NOMO-1 treated with DMSO at 0.1 percent for 48 hours (cell line): ENCODE measurements at regions not wholly inside any gene's neighbourhood (a gene's known extent, or its start where the extent isn't known, plus 50 kb on each side); places are given as distances from the start of the nearest gene placed in this dataset.

Source experiments
- DNase-seq: peaks from one replicate; lab custom pipeline; 2025; ENCODE audit not compliant: unreplicated experiment; lab: John Stamatoyannopoulos, UW

DNA sequence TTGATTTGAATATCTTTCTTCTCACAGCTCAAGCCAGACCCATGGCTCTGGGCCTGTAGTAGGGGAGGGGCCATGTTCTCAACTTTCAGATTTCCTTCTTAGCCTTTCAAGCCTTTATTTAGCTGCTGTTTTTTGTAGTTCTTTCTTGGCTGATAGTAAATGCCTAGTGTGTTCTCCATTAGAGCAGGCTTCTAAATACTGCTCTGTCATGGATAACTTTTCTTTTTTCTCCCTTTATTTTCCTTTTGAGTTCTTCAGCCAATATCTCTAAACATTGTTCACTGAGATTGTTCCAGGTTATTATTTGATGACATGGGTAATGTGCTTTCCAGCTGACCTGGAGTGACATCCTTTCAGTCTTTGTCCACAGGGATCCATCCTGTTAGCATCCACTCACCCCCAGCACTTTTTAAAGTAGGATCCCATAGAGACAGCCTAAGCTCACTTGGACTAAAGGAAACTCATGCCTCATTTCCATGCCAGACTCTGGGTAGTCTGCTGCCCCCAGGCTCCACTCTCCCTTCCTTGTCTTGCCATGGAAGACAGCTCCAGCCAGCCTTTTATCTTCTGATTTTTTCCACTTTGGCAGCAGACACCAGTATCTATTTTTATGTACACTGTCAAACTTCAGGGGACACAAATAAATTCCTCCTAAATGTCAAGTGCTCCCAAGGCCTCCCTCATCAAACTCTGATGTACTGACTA lies 645.6 kb downstream of the RNF144B start:
- no peak for DNase-seq

DNA sequence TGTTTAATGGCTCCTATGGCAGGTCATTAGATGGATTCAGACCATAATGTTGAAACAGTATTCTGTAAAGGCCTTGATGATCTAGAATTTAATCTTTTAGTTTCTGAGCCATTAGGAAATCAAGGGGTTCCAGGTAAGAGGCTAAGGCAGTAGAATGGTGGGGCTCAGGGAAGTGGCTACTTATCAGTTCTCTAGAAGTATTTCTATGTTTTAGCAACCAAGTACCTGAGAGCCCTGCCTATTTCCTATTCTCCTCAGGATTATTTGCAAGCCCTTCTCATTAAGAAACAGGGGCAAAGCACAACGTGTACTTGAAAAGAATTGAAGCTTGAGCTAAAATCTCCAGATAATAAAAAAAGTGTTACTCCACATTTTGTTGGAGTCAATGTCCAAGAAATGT lies 646.5 kb downstream of the RNF144B start:
- DNase-seq, result no peak

DNA sequence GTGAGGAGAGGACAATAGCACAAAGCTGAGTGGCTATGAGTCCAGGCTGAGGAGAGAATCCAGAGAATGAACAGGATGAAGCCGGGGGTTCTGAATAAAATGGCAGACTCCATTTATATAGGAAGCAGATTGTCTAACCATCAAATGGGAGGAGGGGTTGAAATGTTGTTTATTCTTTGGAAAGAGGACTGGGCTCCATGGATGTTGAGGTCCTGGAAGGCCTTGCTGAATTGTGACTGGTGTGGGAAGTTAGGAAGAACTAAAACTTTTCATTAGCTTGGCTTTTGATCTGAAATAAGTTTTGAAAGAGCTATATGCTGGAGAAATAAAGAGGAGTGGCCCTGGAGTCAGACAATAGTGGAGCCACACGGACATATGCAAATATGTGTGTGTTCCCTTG lies 647.8 kb downstream of the RNF144B start:
- DNase-seq, result no peak

DNA sequence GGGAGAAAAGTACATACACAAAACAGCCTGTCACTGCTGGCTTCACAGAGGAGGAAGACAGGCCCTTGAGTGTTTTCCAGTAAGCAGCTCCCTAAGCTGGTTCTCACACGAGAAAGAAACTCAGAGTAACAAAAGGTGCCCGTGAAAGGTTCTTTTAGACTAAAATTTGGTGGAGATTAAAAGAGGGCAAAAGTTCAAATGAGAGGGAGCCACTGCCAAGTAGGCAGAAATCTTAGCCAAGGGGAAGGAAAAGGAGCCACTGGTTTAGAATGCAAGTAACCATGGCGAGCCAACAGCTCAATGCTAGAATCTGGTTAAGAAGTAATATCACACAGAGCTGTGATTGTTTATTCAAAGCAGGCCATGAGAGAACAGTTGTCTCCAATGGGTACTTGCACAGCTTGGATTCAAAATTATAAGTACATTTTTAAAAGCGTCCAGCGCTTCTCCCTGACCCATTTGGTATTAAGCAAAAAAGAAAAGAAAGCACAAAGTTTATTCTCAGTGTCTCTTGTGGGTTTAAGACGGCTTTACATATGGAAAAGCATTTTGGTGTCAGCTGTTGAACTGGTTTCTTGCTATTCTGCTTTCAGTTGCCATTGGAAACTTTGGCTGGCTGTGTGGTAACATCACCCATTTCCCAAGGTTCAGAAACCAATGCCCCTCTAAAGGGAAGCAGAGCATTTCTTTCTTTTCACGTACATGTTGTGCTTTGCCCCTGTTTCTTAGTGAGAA lies 648.5 kb downstream of the RNF144B start:
- DNase-seq, result no peak

DNA sequence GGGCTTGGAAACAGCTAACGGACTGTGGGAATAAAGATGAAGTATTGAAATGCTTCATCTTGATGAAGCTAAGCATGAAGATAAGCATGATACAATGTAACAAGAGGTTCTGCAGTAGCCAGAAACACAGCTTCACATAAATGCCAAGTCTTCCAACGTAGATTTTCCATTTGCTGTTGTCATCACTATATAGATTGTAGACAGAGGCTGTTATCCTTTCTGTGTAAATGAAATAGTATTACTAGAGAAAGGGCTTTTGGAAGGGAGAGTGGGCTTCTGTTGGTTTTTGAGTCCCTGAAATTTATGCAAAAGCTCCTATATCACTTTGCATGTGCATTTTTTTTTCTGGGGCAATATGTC lies 649.0 kb downstream of the RNF144B start:
- DNase-seq, result no peak

DNA sequence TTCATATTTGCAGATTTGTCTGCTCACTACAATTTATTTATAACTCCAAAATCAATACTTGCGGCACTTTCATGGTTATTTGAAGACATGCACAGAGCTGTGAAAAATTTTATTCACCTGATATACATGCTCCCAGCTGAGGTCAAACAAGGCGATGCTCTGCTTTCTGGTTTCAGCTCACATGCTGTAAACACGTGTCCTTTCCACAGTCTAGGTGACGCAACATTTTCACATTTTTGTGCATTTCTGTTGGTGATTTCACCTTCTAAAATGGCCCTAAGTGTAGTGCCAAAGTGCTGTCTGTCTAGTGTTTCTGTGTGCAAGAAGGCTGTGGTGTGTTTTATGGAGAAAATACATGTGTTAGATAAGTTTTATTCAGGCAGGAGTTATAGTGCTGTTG lies 650.5 kb downstream of the RNF144B start:
- DNase-seq, result no peak

DNA sequence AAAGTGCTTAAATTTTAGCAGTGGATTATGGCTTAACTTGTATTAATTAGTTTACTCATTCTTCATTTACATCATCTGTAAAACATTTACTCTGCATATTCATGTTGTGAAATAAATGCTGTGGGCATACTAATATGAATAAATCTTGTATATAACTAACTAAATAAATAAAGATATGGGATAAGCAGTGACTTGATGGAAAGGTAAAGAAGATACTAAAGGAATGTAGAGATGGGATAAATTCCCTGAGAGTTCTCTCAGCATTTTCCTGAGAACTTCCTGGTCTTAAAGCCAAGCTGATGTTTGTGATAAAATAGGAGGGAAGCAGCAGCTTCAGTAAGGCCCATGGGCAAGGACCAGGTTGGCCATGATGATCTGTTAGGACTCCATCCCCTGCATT lies 652.1 kb downstream of the RNF144B start:
- DNase-seq, result no peak

DNA sequence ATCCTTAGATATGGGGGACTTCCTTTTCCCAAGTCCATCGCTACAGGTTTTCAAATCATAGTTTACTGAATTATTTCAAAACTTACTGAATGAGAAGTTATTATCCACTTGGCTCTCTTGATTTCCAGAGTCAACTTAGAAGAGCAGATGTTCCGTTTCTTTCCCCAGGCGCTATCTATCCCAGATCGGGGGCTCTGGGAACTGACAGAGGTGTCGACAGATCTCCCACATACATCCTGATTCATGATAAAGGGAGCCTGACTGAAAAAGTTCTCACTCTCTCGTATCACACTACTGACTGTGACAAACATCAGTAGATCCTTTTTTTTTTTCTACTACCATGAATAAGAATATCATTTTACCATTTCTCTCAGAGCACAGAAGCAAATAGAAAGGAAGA lies 654.8 kb downstream of the RNF144B start:
- DNase-seq, result no peak

DNA sequence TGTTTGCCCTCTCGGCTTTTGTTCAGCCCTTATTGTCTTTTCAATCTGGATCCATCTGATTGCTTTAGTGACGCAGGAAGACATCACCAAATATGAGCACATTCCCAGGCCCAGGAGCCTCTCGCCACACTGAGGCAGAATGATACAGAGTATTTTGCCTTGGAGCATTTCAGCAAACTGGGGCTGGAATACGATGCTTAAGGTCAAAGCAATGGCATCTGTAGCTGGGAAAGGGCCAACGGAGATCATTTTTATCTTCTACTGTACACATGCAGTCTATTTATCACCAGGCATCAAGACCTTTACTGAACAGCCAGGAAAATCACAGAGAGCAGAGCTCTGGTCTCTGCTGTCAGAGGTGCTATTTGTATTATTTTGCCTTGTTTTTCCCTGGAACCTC lies 655.3 kb downstream of the RNF144B start:
- no peak for DNase-seq

DNA sequence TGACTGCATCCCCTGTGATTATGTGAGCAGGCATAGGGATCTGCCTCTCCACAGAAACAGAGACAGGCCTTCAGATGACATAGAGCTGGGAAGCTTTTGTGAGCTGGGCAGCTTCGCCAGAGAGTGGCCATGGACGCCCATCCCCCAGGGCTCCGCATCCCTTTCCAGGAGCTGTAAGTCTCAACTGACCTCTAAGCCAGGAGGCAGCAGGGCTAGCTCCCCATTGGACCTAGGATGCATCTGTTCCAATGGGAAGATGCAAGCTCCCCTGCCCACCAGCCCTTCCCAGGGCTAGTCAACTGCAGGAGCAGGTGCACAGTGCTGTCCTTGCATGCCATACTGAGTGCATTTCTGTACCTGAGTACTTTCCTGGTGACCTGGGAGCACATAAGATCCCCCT lies 663.6 kb downstream of the RNF144B start:
- no peak for DNase-seq

DNA sequence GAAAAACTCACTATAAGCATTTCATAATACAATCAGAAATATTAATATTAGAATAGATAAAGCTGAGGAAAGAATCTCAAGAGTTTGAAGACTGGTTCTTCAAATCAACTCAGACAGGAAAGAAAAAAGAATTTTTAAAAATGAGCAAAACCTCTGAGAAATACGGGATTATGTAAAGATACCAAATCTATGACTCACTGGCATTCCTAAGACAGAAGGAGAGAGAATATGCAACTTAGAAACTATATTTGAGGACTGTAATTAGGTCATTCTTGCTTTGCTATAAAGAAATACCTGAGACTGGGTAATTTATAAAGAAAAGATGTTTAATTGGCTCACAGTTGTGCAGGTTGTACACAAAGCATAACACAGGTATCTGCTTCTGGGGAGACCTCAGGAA lies 665.1 kb downstream of the RNF144B start:
- no peak for DNase-seq

DNA sequence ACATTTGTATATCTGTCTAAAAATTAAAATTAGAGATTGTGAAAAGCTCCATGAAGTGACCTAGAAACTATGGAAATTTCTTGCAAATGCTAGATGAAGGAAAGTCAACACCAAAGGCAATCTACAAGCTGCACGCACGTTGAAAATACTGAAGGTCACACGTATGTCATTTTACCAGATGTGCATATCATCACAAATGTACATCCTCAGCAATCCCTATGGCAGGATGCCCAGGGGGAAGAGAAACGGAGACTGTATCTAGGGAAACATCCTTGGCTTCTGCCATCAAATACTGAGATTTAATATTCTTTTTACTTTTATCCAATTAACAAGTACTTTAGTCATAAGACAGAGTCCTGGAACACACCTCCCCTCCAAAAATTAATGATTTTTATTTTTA lies 672.0 kb downstream of the RNF144B start:
- DNase-seq, result no peak

DNA sequence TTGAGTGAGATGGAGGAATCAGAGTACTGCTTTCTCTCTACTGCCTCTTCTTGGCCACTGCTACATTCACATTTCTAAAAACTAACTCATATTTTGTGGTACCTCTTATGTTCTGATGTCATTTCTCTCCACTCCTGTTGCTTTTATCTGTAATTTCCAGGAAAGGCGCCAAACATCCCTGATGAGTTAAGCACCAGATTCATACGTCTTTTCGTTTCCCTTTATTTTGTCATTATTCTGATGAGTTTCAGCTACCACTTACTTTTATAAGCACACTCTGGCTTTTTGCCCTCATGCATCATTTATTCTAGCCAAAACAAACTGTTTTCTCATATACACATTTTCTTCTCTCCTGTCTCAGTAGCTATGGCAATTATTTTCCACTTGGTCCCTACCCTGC lies 680.0 kb downstream of the RNF144B start:
- no peak for DNase-seq

DNA sequence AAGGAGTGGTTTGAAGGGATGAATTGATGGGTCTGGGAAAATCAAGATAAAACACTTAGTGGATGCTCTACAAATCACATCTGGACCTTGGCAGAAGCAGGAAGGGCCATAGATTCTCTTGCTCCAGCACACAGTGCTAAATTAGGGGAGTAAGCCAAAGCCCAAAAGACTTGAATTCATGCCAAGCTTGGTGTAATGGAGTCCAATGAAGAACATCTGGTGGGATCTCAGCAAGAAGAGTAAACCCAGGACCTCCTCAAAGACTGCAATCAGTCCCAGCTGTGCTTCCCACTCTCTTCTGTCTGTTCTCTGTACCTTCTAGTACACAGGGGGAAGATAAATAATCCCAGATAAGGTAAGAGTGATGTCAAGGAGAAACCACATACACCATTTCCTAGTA lies 683.4 kb downstream of the RNF144B start:
- no peak for DNase-seq

DNA sequence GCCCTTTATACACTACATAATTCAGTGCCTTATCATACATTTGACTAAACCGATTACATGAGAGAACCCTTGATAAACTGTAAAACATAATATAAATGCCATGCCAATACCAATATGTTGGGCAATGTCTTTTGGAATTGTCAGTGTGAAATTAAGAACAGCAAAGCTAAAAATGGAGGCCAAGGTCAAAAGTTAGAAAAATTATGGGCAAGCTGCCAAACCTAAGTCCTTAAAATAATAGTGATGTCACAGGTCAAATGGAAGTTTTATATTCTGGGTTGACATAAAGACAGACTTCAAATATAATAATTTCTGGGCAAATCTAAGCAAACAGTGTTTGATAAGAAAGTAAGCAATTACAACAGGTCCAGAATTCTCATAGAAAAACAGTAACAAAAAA lies 696.7 kb downstream of the RNF144B start:
- no peak for DNase-seq

DNA sequence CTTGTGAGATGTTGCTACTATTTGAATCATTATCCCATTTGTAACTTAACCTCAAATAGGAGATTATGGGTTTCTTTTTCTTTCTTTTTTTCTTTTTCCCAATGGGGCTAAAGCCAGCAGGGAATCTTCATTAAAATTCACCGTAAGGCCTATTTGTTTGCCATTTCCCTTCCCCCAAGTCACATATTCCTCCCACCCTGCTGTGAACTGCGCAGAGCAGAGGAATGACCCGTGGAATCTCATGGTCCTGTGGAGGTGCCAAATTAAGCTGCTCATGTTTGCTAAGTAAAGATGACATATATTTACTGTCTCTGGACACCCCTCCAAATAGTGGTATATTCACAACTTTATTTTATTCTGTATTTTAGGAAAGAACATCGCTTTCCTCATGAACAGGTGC lies 699.3 kb downstream of the RNF144B start:
- DNase-seq, result no peak

DNA sequence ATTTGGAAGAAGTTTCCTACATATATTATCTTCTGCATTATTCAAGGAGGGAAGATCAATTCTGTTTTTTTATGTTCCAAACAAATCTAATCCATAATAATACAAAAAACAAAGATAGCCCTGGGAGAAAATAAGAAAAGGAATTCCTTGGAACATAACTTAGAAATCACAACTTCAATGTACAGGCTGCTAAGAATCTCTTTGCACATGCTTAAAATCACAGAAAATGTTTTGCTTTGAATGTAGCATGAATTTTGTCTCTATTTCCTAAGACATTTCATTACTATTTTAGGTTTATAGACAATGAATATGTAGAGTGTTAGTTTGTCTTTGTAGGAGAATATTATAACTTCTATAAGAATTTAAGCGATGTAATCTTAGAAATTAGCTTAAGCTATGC lies 700.1 kb downstream of the RNF144B start:
- no peak for DNase-seq

DNA sequence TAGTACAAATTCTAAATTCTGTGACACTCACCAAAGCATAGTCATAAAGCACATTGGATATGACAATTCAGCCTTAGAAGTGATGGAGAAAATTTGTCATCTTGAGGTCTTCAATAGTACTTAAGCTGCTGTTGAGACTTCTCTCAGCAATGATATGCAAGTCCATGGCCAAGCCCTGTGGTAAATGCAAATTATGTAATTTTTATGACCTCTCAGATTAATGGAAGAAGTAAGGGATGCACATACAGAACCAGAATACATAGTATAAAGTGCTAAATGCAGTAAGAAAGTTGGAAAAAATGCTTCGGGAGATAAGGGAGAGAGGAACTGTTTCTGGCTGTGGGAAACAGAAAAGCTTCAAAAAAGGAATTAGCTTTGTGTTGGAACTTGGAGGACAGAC lies 700.7 kb downstream of the RNF144B start:
- DNase-seq, result no peak

DNA sequence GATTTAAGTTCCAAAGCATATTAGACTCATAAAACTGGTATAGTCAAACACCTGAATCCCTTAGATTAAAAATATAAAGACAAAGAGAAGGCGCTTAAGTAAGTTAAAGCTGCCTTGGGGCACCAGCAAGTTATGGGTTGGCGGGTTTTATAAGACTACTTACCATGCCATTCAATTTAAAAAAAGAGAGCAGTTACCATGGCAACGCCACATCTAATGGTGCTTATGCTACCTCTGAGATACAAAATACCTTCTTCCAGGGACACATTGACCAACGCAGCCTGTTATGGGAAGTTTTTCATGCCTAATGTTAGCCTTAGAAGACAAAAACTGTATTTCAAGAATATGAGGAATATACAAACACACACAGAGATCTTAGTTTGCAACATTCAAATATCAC lies 713.6 kb downstream of the RNF144B start:
- no peak for DNase-seq

DNA sequence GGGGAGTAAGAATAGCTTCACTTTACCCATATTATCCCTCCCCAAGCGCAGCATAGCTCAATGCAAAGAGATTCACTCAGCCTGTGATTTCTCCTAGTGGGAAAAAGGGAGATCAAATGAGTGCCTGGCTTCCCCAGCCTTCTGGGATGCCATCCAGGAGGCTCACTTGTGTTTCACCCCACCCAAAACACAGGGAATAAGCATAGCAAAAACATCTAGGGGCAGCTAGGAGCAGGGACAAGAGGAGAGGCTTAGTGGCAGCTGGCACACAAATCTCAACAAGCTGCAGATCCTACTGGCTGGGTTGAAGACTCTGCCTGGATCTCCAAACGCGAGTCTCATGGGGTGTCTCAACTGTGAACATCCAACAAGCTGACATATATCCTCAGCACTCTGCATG lies 715.8 kb downstream of the RNF144B start:
- no peak for DNase-seq

DNA sequence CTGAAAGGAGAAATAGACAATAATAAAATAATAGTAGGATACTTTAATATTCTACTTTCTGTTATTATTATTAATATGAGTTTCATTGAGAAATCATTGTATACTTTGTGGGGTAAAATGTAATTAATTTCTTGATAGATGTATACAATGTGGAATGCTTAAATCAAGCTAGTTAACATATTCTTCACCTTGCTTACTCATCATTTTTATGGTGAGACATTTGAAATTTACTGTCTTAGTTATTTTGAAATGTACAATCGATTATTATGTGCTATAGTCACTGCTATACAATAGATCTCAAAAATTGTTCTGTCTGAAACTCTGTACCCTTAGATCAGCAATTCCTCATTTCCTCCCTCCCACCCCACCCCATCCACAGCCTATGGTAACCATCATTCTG lies 720.3 kb downstream of the RNF144B start:
- no peak for DNase-seq

DNA sequence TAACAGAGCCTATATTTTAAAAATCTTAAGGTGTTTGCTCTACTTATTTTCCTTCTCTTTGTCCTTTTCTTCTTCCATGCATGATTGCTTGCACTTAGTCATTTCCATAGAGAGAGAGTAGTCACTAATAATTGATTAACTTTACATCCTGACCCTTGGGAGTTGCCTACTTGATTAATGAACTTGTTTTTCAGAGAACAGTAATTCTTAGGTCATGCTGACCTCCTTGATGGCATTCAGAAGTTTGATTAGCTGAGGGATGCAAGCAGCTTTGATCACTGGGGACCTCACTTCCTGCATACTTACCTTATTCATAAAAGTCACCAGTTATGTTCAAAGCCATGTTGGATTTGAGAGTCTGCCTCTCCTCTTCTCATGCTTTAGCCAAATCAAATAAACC lies 715.6 kb upstream of the ID4 start:
- no peak for DNase-seq

DNA sequence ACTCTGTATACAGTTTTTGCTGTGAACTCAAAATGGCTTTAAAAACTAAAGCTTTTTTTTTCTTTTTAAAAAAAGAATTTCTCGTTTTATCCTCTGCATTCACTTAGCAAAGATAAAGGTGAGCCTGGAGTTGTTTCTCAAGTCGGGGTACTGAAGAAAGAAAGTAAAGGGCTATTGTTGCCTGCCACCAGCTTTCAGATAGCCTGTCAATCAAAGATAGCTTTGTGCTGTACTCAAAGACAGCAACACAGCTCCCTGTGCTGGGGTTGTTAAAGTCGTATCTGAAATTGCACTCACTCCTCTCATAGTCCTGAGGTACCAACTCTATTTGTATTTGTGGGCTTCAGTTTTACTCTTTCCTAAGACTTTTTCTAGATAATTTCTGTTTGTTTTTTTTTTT lies 710.1 kb upstream of the ID4 start:
- DNase-seq, result no peak
